Testis (tissue), 2 donors: ENCODE measurements at regions not wholly inside any gene's neighbourhood (a gene's known extent, or its start where the extent isn't known, plus 50 kb on each side); places are given as distances from the start of the nearest gene placed in this dataset.

Experiments used
- DNase-seq: peaks from one replicate; pipeline ENCODE4 v3.0.0-alpha.2; 2019
- H3K27ac ChIP-seq, 2 donors: fragments of 200-600 bp; sonication (generic); one replicate each; pipeline ENCODE4 v1.5.1; 2019
- H3K27me3 ChIP-seq: fragments of 200-600 bp; sonication (generic); one replicate; pipeline ENCODE4 v1.5.1; 2019
- H3K36me3 ChIP-seq: fragments of 200-600 bp; sonication (generic); one replicate; pipeline ENCODE4 v1.5.1; 2017; ENCODE audit warnings: low read depth; ENCODE audit errors: missing control alignments
- H3K4me1 ChIP-seq: fragments of 200-600 bp; sonication (generic); one replicate; pipeline ENCODE4 v1.5.1; 2019
- H3K4me3 ChIP-seq, 2 donors: fragments of 200-600 bp; sonication (generic); one replicate each; pipeline ENCODE4 v1.5.1; 2017 to 2019
- H3K9me3 ChIP-seq: fragments of 200-600 bp; sonication (generic); one replicate; pipeline ENCODE4 v1.5.1; 2017
- CTCF ChIP-seq, 3 experiments: fragments of 450-650 bp in 2 of 3; fragments of 200-600 bp in 1 of 3; sonication (generic) in 1 of 3; IDR thresholded peaks; one replicate each; pipeline ENCODE4 v1.5.1; 2016 to 2019; ENCODE audit warnings: antibody characterized with exemption in 3 of 3, mild to moderate bottlenecking in 2 of 3, moderate library complexity in 1 of 3
- POLR2A ChIP-seq: fragments of 450-650 bp; IDR thresholded peaks from one replicate; pipeline ENCODE4 v1.6.1; 2017; ENCODE audit warnings: antibody characterized with exemption, mild to moderate bottlenecking, moderate library complexity
- WGBS, 2 donors: methylation state at CpG; one replicate each; pipeline ENCODE4 v1.1.5; 2018; 5-methylcytosine and 5-hydroxymethylcytosine counted together
- intact Hi-C: fragments of 100-400 bp; cut with DNase I; formaldehyde crosslinking; loops from one replicate; pipeline ENCODE4 v1.15.1; 2023; ENCODE audit warnings: low total_unique reads

DNA sequence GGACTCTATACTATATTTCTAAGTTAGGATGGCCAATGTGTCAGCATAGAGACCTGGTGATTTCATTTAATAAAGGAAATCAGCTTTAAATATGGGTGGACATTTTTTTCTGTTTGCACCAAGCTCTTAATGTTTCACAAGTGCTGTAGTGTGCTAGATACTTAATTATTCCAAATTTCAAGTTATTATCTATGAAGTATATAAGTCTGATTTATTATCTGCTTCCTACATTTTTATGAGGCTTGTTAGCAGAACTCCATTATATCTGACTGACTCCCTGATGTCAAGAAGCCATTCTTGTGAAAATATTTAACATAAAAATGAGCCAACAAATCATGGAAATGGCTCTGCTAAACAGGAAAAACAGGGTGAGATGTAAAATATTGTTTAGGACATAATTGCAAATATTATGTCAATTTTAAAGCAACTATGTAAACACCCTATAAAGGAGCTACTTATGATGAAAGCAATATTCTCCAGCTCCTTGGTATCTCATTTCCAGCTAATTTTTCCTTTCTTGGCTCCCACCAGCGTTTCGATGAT lies 1415.2 kb downstream of the GATA3 start:
- intact Hi-C loops: no loop called here

GRCh38 chr10:9470581-9470980 lies 1416.1 kb downstream of the GATA3 start:
- Histone ChIP-seq H3K4me3 (no peak overlapping the region), H3K27me3 (no peaks in the 10 kb centered on the region), H3K9me3 (no peaks in the 10 kb centered on the region), H3K4me1 (no peaks in the 10 kb centered on the region), H3K27ac (no peak overlapping the region), H3K36me3 (no peaks in the 10 kb centered on the region)
- intact Hi-C loops: no loop called here
- WGBS, 2 donors: 65 to 74% methylated on average over 1 of the region's 1 CpG
- DNase-seq: no peak
- no peak for TF ChIP-seq POLR2A
- TF ChIP-seq CTCF (IDR thresholded peaks at IDR 0.05): no peak

More for the DNA sequence above, 1415.2 kb downstream of the GATA3 start:
- no peaks in the 10 kb centered on the region for H3K27me3 ChIP-seq
- DNase-seq: no peak
- no peaks in the 10 kb centered on the region for H3K4me1 ChIP-seq
- H3K27ac ChIP-seq: no peak overlapping the region
- H3K9me3 ChIP-seq: no peaks in the 10 kb centered on the region
- H3K36me3 ChIP-seq: no peaks in the 10 kb centered on the region
- TF ChIP-seq CTCF (IDR thresholded peaks at IDR 0.05) (no peak), POLR2A (no peak)
- H3K4me3 ChIP-seq: no peak overlapping the region
- 66 to 71% methylated on average over 2 of the region's 2 CpGs for WGBS, 2 donors

DNA sequence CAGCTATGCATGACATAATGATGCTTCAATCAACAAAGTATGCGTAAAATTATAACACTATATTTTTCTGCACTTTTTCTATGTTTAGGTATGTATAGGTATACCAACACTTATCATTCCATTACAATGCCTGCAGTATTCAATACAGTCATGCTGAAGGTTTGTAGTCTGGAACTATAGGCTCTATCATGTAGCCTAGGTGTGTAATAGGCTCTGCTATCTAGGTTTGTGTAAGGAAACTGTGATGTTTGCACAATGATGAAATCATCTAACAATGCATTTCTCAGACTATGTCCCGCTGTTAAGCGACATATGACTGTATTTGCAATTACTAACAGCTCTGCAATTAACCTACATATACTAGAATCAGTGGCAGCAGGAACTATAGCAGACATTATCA lies 1447.5 kb downstream of the GATA3 start:
- 93 to 99% methylated on average over 3 of the region's 3 CpGs for WGBS, 2 donors
- H3K4me3 ChIP-seq: no peak overlapping the region
- H3K4me1 ChIP-seq: no peaks in the 10 kb centered on the region
- H3K27ac ChIP-seq: no peak overlapping the region
- intact Hi-C loops: no loop called here
- TF ChIP-seq CTCF (IDR thresholded peaks at IDR 0.05) (no peak), POLR2A (no peak)
- no peaks in the 10 kb centered on the region for H3K9me3 ChIP-seq
- no peaks in the 10 kb centered on the region for H3K27me3 ChIP-seq
- no peaks in the 10 kb centered on the region for H3K36me3 ChIP-seq
- DNase-seq: no peak

GRCh38 chr10:9504227-9504626 lies 1449.7 kb downstream of the GATA3 start:
- intact Hi-C loops: no loop called here
- Histone ChIP-seq H3K4me3 (no peak overlapping the region), H3K9me3 (no peaks in the 10 kb centered on the region), H3K4me1 (no peaks in the 10 kb centered on the region), H3K36me3 (no peaks in the 10 kb centered on the region), H3K27ac (no peak overlapping the region), H3K27me3 (no peaks in the 10 kb centered on the region)
- no peak for DNase-seq
- WGBS, 2 donors: 79 to 85% methylated on average over 2 of the region's 2 CpGs
- no peak for TF ChIP-seq POLR2A
- TF ChIP-seq CTCF (IDR thresholded peaks at IDR 0.05): no peak

- intact Hi-C loops: no loop called here
- Histone ChIP-seq H3K27me3 (no peaks in the 10 kb centered on the region), H3K27ac (no peak overlapping the region), H3K4me1 (no peaks in the 10 kb centered on the region), H3K4me3 (no peak overlapping the region), H3K36me3 (no peaks in the 10 kb centered on the region), H3K9me3 (no peaks in the 10 kb centered on the region)
- DNase-seq: no peak
- 60 to 66% methylated on average over 2 of the region's 2 CpGs for WGBS, 2 donors
- TF ChIP-seq CTCF (IDR thresholded peaks at IDR 0.05) (no peak), POLR2A (no peak)
Observed at GRCh38 chr10:9505546-9505945, 1451.1 kb downstream of the GATA3 start.
